ENCODE measurements at regions not wholly inside any gene's neighbourhood (a gene's known extent, or its start where the extent isn't known, plus 50 kb on each side); places are given as distances from the start of the nearest gene placed in this dataset.

DNA sequence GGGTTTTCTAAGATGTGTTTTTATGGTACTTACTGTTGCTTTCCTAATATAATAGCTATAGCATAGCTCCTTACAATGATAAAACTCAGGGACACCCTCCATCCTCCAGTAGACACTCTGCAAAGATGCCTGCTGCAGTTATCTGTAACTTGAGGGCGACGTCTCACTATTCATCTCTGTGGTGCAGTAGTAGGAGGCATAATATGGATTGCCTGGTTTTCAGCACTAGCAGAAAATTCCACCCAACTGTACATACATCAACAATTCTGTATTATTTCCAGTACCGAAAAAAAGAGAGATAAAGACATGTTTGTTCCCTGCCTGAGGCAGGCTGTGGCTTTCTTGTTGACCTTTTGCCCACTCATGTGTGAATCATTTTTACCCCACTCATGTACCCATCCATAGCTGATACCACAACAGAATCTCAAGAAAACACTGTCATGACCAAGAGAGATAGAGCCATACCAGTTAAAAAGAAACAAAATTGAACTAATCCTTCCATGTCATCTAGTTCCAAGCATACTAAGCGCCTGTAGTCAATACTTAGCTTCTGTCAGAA, 220.1 kb downstream of the RAB28 start:
- TF ChIP-seq, protein P1, sequence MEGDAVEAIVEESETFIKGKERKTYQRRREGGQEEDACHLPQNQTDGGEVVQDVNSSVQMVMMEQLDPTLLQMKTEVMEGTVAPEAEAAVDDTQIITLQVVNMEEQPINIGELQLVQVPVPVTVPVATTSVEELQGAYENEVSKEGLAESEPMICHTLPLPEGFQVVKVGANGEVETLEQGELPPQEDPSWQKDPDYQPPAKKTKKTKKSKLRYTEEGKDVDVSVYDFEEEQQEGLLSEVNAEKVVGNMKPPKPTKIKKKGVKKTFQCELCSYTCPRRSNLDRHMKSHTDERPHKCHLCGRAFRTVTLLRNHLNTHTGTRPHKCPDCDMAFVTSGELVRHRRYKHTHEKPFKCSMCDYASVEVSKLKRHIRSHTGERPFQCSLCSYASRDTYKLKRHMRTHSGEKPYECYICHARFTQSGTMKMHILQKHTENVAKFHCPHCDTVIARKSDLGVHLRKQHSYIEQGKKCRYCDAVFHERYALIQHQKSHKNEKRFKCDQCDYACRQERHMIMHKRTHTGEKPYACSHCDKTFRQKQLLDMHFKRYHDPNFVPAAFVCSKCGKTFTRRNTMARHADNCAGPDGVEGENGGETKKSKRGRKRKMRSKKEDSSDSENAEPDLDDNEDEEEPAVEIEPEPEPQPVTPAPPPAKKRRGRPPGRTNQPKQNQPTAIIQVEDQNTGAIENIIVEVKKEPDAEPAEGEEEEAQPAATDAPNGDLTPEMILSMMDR (optimal IDR thresholded peaks at IDR 0.05 in 1 of 3, IDR thresholded peaks at IDR 0.05 in 1 of 3, conservative IDR thresholded peaks at IDR 0.05 in 1 of 3; ENCODE audit: extremely low read depth in 1 of 3, insufficient read depth in 2 of 3, low read length in 3 of 3): no peak
- no peak for TF ChIP-seq EZH2 (IDR thresholded peaks at IDR 0.05; ENCODE audit: low read length)

Measured in keratinocyte (primary cell).